PC-3 (cell line): ENCODE measurements at regions not wholly inside any gene's neighbourhood (a gene's known extent, or its start where the extent isn't known, plus 50 kb on each side); places are given as distances from the start of the nearest gene placed in this dataset.

Source experiments
- CTCF ChIP-seq: fragments of 300-600 bp; sonication (generic); conservative IDR thresholded peaks from 2 replicates; pipeline ENCODE4 v1.5.1; 2017; ENCODE audit warnings: antibody characterized with exemption, low read depth, mild to moderate bottlenecking, low read length
- EZH2 ChIP-seq: fragments of 300-600 bp; sonication (generic); IDR thresholded peaks from one replicate; pipeline ENCODE4 v1.6.1; 2017; ENCODE audit warnings: antibody characterized with exemption, mild to moderate bottlenecking, low read length; ENCODE audit not compliant: unreplicated experiment

- TF ChIP-seq CTCF (no peak), EZH2 (no peak)
Observed at GRCh38 chr7:106460792-106461254, 176.0 kb upstream of the NAMPT start.
